WTC11 (cell line): ENCODE measurements at regions not wholly inside any gene's neighbourhood (a gene's known extent, or its start where the extent isn't known, plus 50 kb on each side); places are given as distances from the start of the nearest gene placed in this dataset.

Experiments used
- CREB1 ChIP-seq: sonication (generic); formaldehyde crosslinking; IDR thresholded peaks from 2 replicates; pipeline ENCODE4 v1.8.0; 2023; ENCODE audit warnings: mild to moderate bottlenecking, missing genetic modification reagents
- CTCF ChIP-seq: fragments of 200-600 bp; IDR thresholded peaks from 2 replicates; pipeline ENCODE4 v1.8.0; 2022; ENCODE audit warnings: antibody characterized with exemption
- EMX1 ChIP-seq: fragments of 250-450 bp; sonication (Bioruptor Pico); IDR thresholded peaks from 2 replicates; pipeline ENCODE4 v1.8.0; 2021; ENCODE audit warnings: mild to moderate bottlenecking
- HMGA2 ChIP-seq: fragments of 250-450 bp; sonication (Bioruptor Pico); IDR thresholded peaks from 2 replicates; pipeline ENCODE4 v1.4.0; 2021; ENCODE audit warnings: mild to moderate bottlenecking, moderate library complexity
- HMGXB4 ChIP-seq: sonication (generic); formaldehyde crosslinking; IDR thresholded peaks from 2 replicates; pipeline ENCODE4 v1.8.1; 2023; ENCODE audit warnings: mild to moderate bottlenecking, moderate library complexity, missing genetic modification reagents
- JUN ChIP-seq: sonication (generic); formaldehyde crosslinking; IDR thresholded peaks from 2 replicates; pipeline ENCODE4 v1.8.0; 2023; ENCODE audit warnings: mild to moderate bottlenecking, missing genetic modification reagents
- MAX ChIP-seq: sonication (generic); formaldehyde crosslinking; IDR thresholded peaks from 2 replicates; pipeline ENCODE4 v1.8.0; 2022; ENCODE audit warnings: mild to moderate bottlenecking, missing genetic modification reagents
- NFE2L1 ChIP-seq: sonication (generic); formaldehyde crosslinking; IDR thresholded peaks from 2 replicates; pipeline ENCODE4 v1.8.1; 2023; ENCODE audit warnings: missing genetic modification reagents
- NFYB ChIP-seq: sonication (generic); formaldehyde crosslinking; conservative IDR thresholded peaks from 2 replicates; pipeline ENCODE4 v1.8.0; 2022; ENCODE audit warnings: low read depth, missing genetic modification reagents
- TEAD4 ChIP-seq: sonication (generic); formaldehyde crosslinking; IDR thresholded peaks from 2 replicates; pipeline ENCODE4 v1.8.0; 2022; ENCODE audit warnings: mild to moderate bottlenecking, missing genetic modification reagents
- TP53 ChIP-seq: sonication (generic); formaldehyde crosslinking; IDR thresholded peaks from 2 replicates; pipeline ENCODE4 v1.8.1; 2023; ENCODE audit warnings: mild to moderate bottlenecking, missing genetic modification reagents
- ZNF263 ChIP-seq: sonication (generic); formaldehyde crosslinking; IDR thresholded peaks from 2 replicates; pipeline ENCODE4 v1.8.1; 2022; ENCODE audit warnings: low read depth, mild to moderate bottlenecking, moderate library complexity, missing genetic modification reagents
- ZNF317 ChIP-seq: sonication (generic); formaldehyde crosslinking; IDR thresholded peaks from 2 replicates; pipeline ENCODE4 v1.8.1; 2023; ENCODE audit warnings: low read depth, mild to moderate bottlenecking, moderate library complexity, missing genetic modification reagents, borderline replicate concordance

GRCh38 chr3:193783166-193783896 is 190.3 kb downstream of the OPA1 start:
- TF ChIP-seq CTCF (no peak), NFE2L1 (CRISPR knock-in tag) (no peak), HMGXB4 (CRISPR knock-in tag) (no peak), HMGA2 (no peak), MAX (CRISPR knock-in tag) (no peak), TEAD4 (CRISPR knock-in tag) (no peak), ZNF317 (no peak), NFYB (CRISPR knock-in tag) (no peak), EMX1 (CRISPR knock-in tag) (no peak), CREB1 (CRISPR knock-in tag) (no peak), ZNF263 (CRISPR knock-in tag) (no peak), JUN (CRISPR knock-in tag) (no peak), TP53 (no peak)
